Spinal cord (tissue), 9 donors: ENCODE measurements at regions not wholly inside any gene's neighbourhood (a gene's known extent, or its start where the extent isn't known, plus 50 kb on each side); places are given as distances from the start of the nearest gene placed in this dataset.
A peak's percentile ranks its signal among the peaks of the same experiment; 100 is the strongest.
"Not testable (repeated sequence)": the region's sequence is repeated elsewhere in the genome, so short reads cannot be mapped to it uniquely, and the experiment has no call there.

ENCODE experiments used
- DNase-seq, 6 donors: peaks; one replicate each; pipeline versions ENCODE4 v3.0.0 to v3.0.0-alpha.2; 2013 to 2015; ENCODE audit warnings: low spot score in 6 of 6, low read depth in 4 of 6
- H3K27ac ChIP-seq: one replicate; pipeline ENCODE4 v1.5.1; 2013; ENCODE audit warnings: low read depth, low read length, control low read depth
- H3K27me3 ChIP-seq: one replicate; pipeline ENCODE4 v1.6.1; 2013; ENCODE audit warnings: low read length; ENCODE audit not compliant: control insufficient read depth, insufficient read depth
- H3K36me3 ChIP-seq: one replicate; pipeline ENCODE4 v1.6.1; 2013; ENCODE audit warnings: low read length; ENCODE audit not compliant: control insufficient read depth, insufficient read depth
- H3K4me1 ChIP-seq: one replicate; pipeline ENCODE4 v1.6.1; 2013; ENCODE audit warnings: low read length; ENCODE audit not compliant: control insufficient read depth, insufficient read depth
- H3K4me3 ChIP-seq: one replicate; pipeline ENCODE4 v1.5.1; 2013; ENCODE audit warnings: low read depth, low read length, control low read depth
- H3K9me3 ChIP-seq: one replicate; pipeline ENCODE4 v1.6.1; 2013; ENCODE audit warnings: low read length; ENCODE audit not compliant: control insufficient read depth, insufficient read depth
- WGBS: methylation state at CpG from one replicate; pipeline ENCODE4 v1.1.5; 2013; ENCODE audit warnings: missing lambda C conversion rate; ENCODE audit not compliant: insufficient coverage; 5-methylcytosine and 5-hydroxymethylcytosine counted together
- donor health status: healthy.

DNA sequence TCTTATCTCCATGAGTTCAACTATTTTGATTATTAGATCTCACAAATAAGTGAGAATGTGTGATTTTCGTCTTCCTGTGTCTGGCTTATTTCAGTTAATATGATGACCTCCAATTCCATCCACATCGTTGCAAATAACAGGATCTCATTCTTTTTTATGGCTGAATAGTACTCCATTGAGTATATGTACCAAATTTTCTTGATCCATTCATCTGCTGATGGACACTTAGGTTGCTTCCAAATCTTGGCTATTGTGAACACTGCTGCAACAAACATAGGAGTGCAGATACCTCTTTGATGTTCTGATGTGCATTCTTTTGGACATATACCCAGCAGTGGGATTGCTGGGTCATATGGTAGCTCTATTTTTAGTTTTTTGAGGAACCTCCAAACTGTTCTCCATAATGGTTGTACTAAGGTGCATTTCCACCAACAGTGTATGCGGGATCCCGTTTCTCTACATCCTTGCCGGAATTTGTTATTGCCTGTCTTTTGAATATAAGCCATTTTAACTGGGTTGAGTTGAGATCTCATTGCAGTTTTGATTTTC is 187.9 kb downstream of the BCAS1 start:
- no CpG with 5 or more reads among the region's 5 CpGs for WGBS
- not testable (repeated sequence) for H3K27me3 ChIP-seq, H3K36me3 ChIP-seq, DNase-seq, H3K4me1 ChIP-seq, H3K27ac ChIP-seq, H3K4me3 ChIP-seq, H3K9me3 ChIP-seq

- Histone ChIP-seq H3K27me3 (no peaks in the 10 kb centered on the region), H3K36me3 (no peaks in the 10 kb centered on the region), H3K9me3 (no peaks in the 10 kb centered on the region), H3K27ac (no peak overlapping the region), H3K4me3 (no peak overlapping the region), H3K4me1 (no peaks in the 10 kb centered on the region)
- WGBS: no CpG with 5 or more reads among the region's 3 CpGs
- no peak for DNase-seq
These were observed 189.0 kb downstream of the BCAS1 start for GRCh38 chr20:53881362-53881761.

DNA sequence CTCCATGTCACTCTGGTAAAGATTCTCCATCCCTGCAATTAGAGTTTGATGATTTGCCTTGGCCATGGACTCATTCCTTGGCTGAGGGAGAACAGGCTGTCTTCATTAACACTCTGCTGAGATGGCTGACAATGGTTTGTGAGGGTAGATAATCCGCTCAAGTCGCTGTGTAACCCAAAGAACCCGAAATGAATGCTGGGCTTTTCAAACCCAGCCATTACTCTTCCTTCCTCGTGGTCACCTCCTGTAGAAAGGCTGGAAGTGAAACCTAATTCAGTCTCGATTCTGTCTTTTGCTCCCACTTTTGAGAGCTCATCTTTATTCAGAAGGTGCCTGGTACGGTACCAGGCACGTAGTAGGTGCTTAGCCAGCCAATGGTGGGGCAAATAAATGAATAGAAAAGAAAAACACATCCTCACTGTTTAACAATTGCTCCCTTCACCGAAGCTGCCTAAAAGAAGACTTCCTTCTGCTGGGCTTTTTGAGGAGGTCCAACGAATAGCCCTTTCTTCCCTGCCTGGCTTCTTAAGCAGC is 190.2 kb downstream of the BCAS1 start:
- H3K4me1 ChIP-seq: no peaks in the 10 kb centered on the region
- H3K9me3 ChIP-seq: no peaks in the 10 kb centered on the region
- H3K27ac ChIP-seq: no peak overlapping the region
- no peaks in the 10 kb centered on the region for H3K27me3 ChIP-seq
- H3K4me3 ChIP-seq: no peak overlapping the region
- whole genome bisulfite sequencing: 67% methylated on average over 3 of the region's 9 CpGs
- H3K36me3 ChIP-seq: no peaks in the 10 kb centered on the region
- no peak for DNase-seq

GRCh38 chr20:53879048-53879684 is 191.2 kb downstream of the BCAS1 start:
- no peak for DNase-seq
- Histone ChIP-seq H3K27ac (no peak overlapping the region), H3K4me1 (no peaks in the 10 kb centered on the region), H3K36me3 (no peaks in the 10 kb centered on the region), H3K4me3 (no peak overlapping the region), H3K9me3 (no peaks in the 10 kb centered on the region), H3K27me3 (no peaks in the 10 kb centered on the region)
- 29% methylated on average over 2 of the region's 10 CpGs for WGBS

- H3K4me3 ChIP-seq: no peak overlapping the region
- H3K9me3 ChIP-seq: no peaks in the 10 kb centered on the region
- no peak overlapping the region for H3K27ac ChIP-seq
- DNase-seq: peak in 1 of 6 donors; percentile 26
- no peaks in the 10 kb centered on the region for H3K4me1 ChIP-seq
- 74% methylated on average over 4 of the region's 6 CpGs for WGBS
- no peaks in the 10 kb centered on the region for H3K27me3 ChIP-seq
- no peaks in the 10 kb centered on the region for H3K36me3 ChIP-seq
These were observed 191.9 kb downstream of the BCAS1 start for GRCh38 chr20:53878262-53879047.

DNA sequence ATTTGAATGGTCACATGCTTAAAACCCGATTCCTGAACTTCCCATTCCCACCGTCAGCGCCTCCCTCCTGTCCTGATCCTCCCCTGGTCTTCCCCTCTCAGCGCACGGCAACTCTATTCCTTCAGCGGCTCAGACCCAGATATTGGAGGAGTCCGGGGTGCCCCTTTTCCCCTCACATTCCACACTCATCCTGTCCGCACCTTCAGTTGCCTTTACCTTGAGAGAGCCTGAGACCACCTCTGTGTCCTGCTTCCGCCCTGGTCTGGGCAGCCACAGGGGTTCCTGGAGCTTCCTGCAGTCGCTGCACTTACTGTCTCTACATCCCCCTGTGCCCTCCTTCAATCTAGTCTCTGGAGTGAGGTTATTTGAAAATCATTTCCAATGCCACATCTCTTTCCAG is 193.4 kb downstream of the BCAS1 start:
- no peaks in the 10 kb centered on the region for H3K9me3 ChIP-seq
- 84% methylated on average over 8 of the region's 10 CpGs for WGBS
- H3K27me3 ChIP-seq: no peaks in the 10 kb centered on the region
- H3K36me3 ChIP-seq: no peaks in the 10 kb centered on the region
- H3K4me3 ChIP-seq: no peak overlapping the region
- no peak overlapping the region for H3K27ac ChIP-seq
- H3K4me1 ChIP-seq: no peaks in the 10 kb centered on the region
- no peak for DNase-seq

- Histone ChIP-seq H3K27me3 (no peaks in the 10 kb centered on the region), H3K4me1 (no peaks in the 10 kb centered on the region), H3K36me3 (no peaks in the 10 kb centered on the region), H3K9me3 (no peaks in the 10 kb centered on the region), H3K4me3 (no peak overlapping the region), H3K27ac (no peak overlapping the region)
- 84% methylated on average over 4 of the region's 8 CpGs for WGBS
- DNase-seq: no peak
These were observed 193.9 kb downstream of the BCAS1 start for GRCh38 chr20:53876470-53876869.

- WGBS: over 99% methylated on average over 11 of the region's 14 CpGs
These were observed 194.9 kb downstream of the BCAS1 start for GRCh38 chr20:53875452-53875851.

GRCh38 chr20:53874706-53875105 is 195.7 kb downstream of the BCAS1 start:
- no peaks in the 10 kb centered on the region for H3K27me3 ChIP-seq
- no peak for DNase-seq
- WGBS: no CpG with 5 or more reads among the region's 1 CpG
- H3K9me3 ChIP-seq: no peaks in the 10 kb centered on the region
- H3K4me1 ChIP-seq: no peaks in the 10 kb centered on the region
- no peaks in the 10 kb centered on the region for H3K36me3 ChIP-seq
- no peak overlapping the region for H3K27ac ChIP-seq
- no peak overlapping the region for H3K4me3 ChIP-seq

More at GRCh38 chr20:53875452-53875851, 194.9 kb downstream of the BCAS1 start:
- H3K27me3 ChIP-seq: no peaks in the 10 kb centered on the region
- no peaks in the 10 kb centered on the region for H3K36me3 ChIP-seq
- H3K9me3 ChIP-seq: no peaks in the 10 kb centered on the region
- no peaks in the 10 kb centered on the region for H3K4me1 ChIP-seq
- H3K4me3 ChIP-seq: no peak overlapping the region
- DNase-seq: no peak
- no peak overlapping the region for H3K27ac ChIP-seq
